GM21390 (cell line): ENCODE measurements at regions not wholly inside any gene's neighbourhood (a gene's known extent, or its start where the extent isn't known, plus 50 kb on each side); places are given as distances from the start of the nearest gene placed in this dataset.

Source experiments
- ATAC-seq: cut with Tn5 transposase; IDR thresholded peaks from one replicate; pipeline ENCODE4 v1.9.1; 2021; ENCODE audit not compliant: unreplicated experiment

DNA sequence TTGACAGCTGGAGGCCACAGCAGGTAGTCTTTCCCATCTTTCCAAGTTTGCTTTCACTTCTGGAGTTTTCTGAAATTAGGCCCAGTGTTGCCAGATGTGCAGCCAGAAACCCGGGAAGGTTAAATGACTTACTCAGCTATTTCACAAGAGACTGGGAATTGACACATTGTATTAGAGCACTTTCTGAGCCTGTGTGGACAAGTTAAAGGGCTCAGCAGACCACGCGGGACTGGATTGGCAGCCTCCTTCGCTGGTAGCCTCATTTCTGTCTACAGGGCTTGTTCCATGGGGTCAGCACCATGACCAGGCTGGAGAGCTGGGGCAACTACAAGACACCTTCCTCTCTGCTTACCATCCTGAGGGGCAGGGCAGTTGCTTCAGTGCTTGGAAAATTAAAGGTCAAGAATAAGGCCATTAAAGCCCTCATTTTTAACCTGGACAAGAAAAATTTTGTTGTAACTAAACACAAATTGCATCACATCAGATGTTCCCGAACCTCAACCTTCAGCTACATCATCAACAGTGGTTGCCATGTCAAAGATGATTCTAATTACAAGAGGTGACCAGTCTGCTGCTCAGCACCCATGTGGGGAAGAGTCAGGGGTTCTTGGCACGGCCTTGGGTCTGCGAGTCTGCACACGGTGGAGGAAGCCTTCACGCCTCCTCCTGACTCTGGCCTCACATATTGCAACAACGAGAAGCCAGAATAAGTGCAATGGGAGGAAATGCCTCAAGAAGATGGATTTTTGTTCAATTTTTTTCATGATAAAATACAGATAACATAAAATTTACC lies 279.5 kb upstream of the RAB6C start:
- no peak for ATAC-seq

DNA sequence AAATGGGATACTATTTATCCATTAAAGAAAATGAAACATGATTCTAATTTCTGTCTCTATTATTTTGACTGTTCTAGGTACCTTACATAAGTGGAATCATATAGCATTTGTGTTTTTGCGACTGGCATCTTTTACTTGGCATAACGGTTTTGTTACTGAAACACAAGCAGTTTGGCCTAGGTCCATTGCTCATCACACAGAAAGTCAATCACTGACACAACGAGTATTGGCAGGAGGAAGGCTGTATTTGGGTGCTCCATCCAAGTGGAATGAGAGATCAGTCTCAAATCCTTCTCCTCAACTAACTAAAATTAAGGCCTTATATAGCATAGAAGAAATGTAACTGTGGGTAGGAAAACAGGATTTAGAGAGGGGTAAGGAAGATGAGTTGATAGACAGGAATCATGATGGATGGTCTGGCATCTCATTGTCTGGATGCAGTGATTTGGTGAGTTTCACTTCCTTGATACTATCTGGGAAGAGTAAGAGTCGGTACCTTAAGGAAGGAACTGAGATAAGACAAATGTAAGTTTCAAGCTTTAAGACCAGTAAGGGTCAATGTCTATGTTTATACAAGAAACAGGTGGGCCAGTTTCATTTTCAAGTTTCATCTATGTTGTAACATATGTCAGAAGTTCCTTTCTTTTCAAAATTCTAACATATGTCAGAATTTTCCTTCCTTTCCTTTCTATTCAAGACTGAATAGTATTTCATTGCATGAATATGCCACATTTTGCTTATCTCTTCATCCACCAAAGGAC lies 276.9 kb upstream of the RAB6C start:
- ATAC-seq, result no peak

DNA sequence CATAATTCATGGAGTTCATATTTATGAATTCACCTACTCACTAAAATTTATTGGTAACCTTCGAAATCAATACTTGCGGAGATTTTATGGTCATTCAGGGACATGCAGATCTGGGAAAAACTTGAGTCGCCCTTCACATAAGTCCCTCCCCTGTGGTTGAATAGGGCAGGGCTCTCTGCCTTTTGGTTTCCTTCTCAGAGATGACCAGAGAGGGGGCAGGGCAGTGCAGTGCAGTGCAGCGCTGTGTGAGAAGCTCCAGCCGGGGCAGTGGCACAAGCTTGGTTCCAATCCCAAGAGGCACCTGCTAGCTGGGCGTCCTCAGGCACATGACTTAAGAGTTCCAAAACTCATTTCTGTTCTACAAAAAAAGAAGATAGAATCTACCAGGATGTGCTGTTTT lies 274.4 kb upstream of the RAB6C start:
- ATAC-seq, result no peak

DNA sequence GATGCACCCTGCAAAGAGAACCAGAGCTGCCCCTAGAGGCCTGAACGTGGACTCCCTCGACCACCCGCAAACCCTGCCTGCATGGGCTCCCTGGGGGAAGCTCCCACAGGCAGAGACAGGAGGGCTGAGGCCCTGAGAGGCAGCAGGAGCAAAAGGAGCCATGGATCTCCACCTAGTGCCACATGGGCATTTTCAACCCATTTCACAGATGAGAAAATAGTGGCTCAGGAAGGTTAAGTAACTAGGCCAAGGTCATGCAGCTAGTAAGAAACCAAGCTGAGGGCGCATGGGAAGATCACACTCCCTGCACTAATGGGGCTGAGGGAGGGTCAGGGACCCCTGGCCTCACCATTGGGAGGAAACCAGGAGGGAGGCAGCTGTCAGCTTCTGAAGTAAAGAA lies 271.7 kb upstream of the RAB6C start:
- no peak for ATAC-seq

DNA sequence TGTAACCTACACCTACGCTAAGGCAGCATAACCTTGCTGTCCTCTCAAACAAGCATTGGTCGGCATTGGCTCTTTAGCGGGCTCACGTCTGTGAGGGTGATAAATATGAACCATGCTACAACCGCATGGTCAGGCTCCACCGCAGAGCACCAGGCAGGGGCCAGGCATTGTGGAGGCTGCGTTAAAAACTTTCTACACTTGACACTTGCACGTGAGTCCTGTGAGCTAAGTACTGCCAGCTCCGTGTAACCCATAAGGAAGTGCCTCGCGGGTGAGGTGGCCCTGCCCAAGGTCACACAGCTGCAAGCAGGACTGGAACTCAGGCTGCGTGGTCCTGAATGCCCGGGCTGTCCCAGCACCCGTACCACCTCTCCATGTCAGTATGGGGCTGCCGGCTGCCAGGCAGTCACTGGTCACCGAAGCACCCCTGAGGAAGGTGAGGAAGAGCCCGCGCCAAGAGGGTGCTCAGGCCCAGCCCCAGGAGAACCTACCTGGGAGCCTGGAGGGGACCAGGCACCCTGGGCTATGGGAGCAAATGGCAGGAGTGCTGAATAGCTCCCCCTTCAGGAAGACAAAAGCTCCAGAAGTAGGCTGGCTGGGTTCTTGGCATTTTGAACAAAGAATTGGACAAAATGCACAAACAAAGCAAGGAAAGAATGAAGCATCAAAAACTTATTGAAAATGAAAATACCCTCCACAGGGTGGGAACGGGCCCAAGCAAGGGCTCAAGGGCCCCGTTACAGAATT lies 271.1 kb upstream of the RAB6C start:
- ATAC-seq, result no peak

DNA sequence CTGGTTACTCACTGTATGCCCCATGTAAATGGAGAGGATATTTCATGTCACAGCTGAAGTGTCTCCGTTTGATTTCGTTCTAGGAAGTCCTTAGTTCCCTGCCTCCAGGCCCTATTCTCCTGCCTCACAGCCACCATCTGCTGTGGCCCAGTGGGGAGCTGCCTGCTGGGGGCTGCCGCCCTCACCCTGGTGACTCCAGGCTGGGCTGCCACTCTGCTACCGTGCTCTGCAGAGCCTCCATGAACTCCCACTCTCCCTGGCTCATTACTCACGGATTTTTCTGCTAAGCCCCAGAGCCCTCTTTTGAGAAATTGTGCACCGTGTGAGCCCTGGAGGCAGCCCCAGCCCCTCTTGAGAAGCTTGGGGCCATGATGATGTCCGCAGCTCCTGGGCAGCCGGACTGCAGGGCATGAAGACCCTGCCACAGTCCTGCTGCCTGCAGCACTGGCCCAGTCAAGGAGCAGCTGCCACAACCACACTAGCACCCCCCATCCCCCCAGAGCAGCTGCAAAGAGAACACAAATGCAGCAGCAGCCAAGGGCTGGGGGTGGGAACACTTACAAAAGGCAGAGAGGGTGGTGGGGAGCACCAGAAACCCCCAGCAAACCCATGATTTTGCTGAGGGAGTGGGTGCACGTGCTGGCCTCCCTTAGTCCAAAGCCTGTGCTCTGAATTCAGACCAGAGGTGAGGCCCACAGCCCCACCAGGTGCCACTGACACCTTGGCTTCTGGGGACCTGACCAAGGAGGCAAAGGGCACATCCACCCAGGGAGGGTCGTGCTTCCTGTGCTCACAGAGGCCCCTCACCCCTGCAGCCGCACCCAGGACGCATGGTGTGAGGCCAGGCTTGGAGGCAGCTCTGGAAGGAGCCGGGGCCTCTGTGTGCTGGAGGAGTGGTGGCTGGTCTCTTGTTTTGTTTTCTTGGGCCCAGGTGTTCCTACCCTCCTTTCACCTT lies 270.2 kb upstream of the RAB6C start:
- no peak for ATAC-seq

DNA sequence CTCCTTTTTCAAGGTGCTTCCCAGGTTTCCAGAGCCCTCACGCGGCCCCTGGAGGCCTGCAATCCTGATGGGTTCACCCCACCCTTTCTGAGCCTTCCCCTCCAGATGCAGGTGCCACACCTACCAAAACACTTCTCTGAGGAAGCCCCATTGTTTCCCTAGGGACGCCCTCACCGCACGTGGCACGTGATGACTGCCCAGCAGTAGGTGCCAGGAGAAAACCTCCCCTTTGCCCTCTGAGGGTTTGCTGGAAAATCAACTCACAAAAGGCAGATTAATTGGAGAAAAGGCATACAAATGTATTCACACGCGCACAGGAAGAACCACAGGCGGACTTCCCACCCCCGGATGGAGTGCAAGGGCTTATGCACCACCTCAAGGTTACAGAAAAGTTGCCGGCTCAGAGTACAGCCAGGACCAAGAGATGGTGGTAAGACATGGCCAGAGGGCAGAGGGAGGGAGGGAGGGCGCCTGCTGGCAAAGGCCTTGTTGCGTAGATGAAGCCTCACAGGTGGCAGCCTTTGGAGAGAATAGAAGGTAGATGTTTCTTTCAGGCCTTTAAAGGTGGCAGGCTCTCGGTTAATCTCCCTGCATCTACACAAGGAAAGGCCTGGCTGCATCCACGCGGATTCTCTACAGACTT lies 269.4 kb upstream of the RAB6C start:
- ATAC-seq, result no peak

DNA sequence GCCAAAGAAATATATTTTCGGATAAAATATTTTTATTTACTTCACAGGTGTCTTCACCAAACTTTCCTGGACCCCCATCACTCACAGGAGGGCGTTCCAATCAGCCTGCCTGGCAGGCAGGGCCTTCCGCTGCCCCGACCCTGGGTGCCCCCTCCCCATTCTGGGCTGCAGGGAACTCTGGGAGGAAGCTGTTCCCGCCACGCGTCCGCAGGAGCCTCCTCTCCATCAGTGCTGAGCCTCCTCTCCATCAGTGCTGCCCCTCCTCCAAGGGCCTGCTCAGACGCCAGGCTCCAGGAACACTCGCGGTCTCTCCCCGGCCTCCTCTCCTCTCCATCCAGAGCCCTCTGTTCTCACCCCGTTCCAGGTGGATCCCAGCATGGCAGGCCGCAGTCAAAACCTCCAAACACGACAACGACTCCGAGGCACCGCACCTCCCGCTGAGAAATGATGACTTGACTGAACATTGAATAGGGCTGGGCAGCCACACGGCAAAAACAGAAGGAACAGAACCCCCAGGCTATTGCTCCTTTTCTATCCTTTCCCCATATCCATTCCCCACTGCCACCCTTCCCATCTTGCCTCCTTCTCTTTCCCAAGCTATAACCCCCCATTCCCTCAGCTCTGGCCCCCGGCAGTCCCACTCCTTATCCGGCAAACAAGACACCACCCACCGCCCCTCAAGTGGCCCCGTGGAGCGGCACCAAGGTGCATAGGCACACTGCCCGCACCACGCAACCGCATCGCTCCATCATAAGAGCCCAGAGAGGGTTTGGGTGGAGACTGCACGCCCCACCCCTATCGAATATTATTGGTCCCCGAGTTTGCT lies 268.6 kb upstream of the RAB6C start:
- no peak for ATAC-seq

DNA sequence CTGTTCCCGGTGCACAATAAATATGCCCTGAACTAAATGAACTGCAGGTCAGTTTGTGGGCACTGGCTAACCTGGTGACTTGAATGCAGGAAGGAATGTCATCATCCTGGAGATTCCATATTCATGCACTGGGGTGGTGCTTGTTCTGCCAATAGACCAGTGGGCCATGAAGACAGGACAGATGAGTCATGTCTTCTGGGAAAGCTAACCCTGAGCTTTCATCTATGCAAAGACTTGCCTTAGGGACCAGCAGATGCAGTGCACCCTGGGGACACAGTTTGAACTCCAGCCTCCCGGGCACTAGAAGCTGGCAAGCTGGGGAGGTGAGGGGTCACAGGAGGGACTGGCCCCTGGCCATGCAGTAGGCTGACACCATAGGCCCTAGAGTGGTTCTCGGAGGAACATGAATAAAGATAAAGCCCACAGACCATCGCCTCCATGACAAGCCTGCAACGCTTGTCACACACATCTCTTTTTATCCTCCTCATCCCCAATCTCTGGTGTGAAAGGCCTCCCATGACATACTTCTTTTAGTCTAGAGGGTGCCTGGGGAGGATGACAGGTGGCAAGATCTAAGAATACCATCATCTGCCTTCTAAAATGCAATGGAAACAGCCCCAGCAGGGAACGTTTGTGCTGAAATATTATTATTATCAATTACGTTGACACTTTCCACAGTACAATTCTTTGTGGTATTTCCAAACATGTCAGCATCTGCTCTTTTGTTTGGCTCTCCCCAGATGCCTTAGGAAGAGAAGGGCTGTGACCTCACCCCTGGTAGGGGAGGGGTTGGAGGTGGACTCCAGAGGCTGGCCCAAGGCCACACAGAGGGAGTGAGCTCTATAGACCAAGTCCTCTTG lies 267.4 kb upstream of the RAB6C start:
- no peak for ATAC-seq

DNA sequence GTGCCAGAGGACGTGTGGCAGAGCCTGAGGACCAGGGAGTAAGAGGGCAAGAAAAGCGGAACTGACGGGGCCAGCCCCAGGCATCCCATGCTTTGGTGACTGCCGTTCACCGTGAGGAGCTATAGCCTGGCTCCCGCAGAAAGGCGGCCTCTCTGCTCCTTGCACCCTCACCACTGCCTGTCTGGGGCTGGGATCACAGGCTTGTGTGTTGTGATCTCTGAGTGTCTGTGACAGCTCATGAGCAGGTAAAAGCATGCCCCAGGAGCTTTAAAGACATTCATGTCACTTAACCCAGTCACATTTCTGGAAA lies 266.8 kb upstream of the RAB6C start:
- no peak for ATAC-seq

DNA sequence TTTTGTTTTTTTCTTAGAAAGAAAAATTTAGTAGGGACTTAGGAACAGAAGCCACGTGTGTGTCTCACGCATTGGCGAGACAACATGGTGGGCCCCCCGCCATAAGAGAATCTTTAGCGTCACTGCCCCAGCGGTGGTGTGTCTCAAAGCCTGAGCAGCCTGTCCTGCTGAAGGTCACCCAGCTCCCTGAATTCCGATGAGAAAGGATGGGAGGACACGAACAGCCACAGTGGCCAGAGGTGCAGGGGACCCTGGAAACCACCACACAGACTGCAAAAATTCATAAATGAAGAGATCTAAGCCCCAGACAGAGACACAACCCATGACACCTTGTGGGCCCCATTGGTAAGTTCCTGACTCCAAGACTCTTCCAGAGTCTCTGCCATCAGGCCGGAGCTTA lies 266.1 kb upstream of the RAB6C start:
- no peak for ATAC-seq

DNA sequence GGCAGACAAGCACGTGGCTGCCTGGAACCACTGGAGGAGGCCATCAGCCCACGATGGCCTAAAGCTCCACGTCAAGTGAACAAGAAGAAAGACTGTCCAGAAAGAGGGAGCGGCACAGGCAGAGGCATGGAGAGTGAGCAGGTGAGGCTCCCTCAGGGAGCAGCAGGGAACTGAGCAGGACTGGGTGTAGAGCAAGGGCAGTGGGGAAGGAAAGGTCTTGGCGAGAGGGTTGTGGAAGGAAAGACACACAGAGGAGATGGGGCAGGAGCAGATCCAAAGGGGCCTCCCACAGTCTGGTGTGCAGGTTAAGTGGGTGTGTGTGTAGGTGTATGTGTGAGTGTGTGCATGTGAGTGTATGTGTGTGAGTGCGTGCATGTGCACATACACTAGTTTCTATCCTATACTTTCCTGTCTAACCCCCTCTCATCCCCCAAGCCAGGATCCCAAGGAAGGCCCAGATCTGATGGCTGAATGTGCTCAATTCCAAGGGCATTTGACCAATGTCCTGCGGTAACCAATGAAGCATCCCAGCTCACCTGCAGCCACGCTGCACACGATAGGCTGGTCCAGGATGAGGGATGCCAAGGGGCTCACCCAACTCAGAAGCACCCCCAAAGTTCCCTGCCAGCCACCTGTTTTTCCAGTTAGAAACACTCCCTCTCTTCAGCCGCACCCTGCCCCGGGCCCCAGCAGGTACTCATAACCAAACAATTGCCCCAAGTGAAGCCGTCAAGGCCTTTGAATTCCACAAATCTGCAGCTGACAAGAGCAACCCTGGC lies 262.5 kb upstream of the RAB6C start:
- no peak for ATAC-seq

DNA sequence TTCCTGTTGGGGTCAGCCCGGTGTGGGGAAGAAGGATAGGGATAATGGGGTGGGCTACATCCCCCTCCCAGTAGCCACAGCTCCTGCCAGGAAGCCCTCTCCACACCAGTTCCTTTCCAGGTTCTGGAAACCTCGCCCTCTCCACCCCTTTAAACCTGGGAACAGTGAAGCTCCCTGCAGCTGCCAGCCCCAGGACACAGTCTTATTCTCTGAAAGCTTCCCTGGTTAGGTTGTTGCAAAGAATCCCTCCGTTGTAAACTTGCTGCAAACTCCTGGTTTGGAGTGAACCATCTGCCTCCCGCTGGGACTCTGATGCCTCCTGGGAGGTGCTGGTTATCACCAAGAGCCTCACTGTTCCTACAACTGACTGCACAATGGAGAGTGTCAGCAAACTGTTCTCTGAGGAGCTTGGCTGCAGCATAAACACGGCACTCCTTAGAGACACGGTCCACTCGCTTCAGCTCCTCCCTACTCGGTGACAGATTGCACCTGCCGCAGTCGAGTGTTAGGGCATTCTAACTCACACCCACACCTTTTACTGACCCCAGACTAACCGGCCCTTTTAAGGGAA lies 261.8 kb upstream of the RAB6C start:
- ATAC-seq, result no peak

DNA sequence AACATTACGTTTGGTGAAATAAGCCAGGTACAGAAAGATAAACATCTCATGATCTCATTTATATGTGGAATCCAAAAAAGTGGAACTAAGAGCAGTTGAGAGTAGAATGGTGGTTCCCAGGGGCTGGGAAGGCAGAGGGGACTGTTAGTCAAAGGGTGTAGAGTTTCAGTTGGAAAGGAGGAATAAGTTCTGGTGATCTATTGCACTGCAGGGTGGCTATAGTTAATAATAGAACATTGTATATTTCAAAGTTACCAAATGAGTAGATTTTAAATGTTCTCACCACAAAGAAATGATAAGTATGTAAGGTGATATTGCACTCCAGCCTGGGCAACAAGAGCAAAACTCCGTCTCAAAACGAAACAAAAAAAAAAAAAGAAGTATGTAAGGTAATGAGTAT lies 260.1 kb upstream of the RAB6C start:
- ATAC-seq, result no peak

DNA sequence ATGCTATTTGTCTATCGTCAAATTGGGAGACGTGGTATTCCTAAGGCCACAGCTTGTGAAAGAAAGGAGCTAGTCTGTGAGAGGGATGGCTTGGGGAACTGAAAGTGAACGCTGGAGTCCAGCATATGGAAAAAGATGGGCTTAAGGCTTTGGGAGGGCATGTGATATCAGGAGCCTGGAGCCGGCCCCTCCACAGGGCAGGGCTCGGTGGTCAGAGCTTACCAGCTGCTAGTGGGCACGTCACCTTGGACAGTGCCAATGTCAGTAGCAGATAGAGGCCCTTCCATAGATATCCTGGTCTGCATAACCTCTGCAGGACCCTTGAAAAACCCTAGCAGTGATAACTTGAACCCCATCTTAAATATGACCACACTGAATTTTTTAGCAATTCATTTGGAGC lies 259.1 kb upstream of the RAB6C start:
- ATAC-seq, result no peak

DNA sequence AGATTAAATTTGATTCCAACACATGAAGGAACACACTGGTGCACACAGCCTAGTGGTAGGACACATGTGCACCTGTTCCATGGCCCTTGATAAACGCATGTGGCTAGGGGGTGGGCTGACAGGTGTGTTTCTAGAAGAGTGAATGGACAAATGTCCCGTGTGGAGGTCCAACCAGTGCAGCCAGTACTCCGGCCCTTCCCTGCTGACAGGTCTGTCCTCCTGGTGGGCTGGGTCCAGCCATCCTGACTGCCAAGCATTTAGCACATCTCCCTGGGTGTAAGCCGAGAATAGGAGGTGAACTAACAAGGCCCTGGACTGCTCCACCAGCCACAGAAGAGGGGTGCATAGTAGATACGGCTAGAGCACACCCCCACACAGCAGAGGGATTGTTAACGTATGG lies 258.7 kb upstream of the RAB6C start:
- no peak for ATAC-seq

DNA sequence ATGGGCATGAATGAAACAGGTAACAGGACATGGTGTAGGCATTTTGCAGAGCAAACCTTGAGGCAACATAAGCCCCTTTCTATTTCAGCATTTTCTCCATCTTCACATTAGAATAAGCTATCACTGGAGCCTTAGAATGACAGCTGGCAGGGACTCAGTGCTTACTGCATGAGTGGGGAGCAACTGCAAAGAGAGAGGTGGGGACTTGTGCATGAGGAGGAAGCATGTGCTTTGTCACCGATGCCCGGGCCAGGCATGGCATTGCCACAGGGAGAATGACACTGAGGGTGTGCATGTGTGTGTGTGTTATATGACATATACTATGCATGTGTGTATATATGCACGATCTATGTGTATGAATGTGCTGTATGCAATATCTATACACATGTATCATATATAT lies 258.2 kb upstream of the RAB6C start:
- no peak for ATAC-seq

DNA sequence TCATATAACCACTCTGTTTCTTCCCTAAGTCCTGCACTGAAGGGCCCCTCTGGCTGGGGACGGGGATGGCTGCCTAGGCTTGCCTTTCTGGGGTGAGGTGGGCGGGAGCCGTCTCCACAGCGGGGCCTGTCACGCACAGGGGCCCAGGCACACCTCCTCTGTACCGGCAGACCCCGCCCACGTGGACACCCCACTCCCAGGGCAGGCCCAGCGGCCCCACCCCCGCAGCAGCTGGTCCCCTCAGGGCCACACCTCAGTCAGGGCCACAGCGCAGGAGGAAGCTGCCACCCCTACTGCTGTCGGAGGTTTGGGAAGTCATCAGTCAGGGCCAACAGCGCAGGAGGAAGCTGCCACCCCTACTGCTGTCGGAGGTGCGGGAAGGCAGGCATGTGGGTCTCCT lies 257.6 kb upstream of the RAB6C start:
- ATAC-seq, result no peak
